HepG2 (cell line): ENCODE measurements at regions not wholly inside any gene's neighbourhood (a gene's known extent, or its start where the extent isn't known, plus 50 kb on each side); places are given as distances from the start of the nearest gene placed in this dataset.

Experiments
- ATAC-seq: fragments of 200-7000 bp; cut with Tn5 transposase; 3 replicates; pipeline ENCODE4 v1.9.1; 2020; ENCODE audit warnings: mild to moderate bottlenecking, moderate library complexity
- BruUV-seq: library from RNA; stranded (reverse); fragments of 400-500 nt; replicated peaks from 2 replicates; lab custom pipeline; 2021; lab: Mats Ljungman, UMichigan
- CTCF ChIA-PET: fragments of 300-600 bp; formaldehyde crosslinking; extraction: SDS; loops from one replicate; lab custom pipeline; 2021; ENCODE audit warnings: low total read pairs, inconsistent platforms, low intra/inter-chr PET ratio; lab: Yijun Ruan, JAX
- POLR2A ChIA-PET: fragments of 350-600 bp; sonication (Branson Sonifier 250); formaldehyde crosslinking; loops from one replicate; lab custom pipeline; 2020; ENCODE audit warnings: antibody characterized with exemption, inconsistent platforms; lab: Yijun Ruan, JAX
- DNase-seq: peaks from one replicate; pipeline ENCODE4 v3.0.0-alpha.2; 2015; ENCODE audit warnings: low spot score
- FAIRE-seq: peaks from 3 replicates; lab custom pipeline; 2011; peaks lifted over from hg19 to GRCh38; lab: Jason Lieb, UNC
- H2AFZ ChIP-seq: one replicate; pipeline ENCODE4 v1.6.1; 2011; ENCODE audit warnings: low read length, inconsistent platforms
- H3K27ac ChIP-seq: fragments of 300-600 bp; 3 replicates; pipeline ENCODE4 v1.8.0; 2011; ENCODE audit warnings: mixed run types, mild to moderate bottlenecking, mixed read lengths, low read length, inconsistent platforms; ENCODE audit not compliant: insufficient read depth; ENCODE audit errors: extremely low read length
- H3K27me3 ChIP-seq, 2 experiments: fragments of 200-600 bp in 1 of 2; 2 replicates in 1 of 2; 3 replicates in 1 of 2; pipeline versions ENCODE4 v1.6.0 to v1.8.0; 2011; ENCODE audit warnings: low read length in 2 of 2, mild to moderate bottlenecking in 2 of 2, moderate library complexity in 2 of 2, inconsistent platforms in 1 of 2; ENCODE audit not compliant: insufficient read depth in 2 of 2, control insufficient read depth in 1 of 2
- H3K36me3 ChIP-seq, 2 experiments: fragments of 200-600 bp in 1 of 2; replicated peaks in 1 of 2; 2 replicates in 1 of 2; 3 replicates in 1 of 2; pipeline versions ENCODE4 v1.5.1 to v1.8.0; 2011; ENCODE audit warnings: low read length in 2 of 2, inconsistent platforms in 1 of 2; ENCODE audit not compliant: insufficient read depth in 2 of 2, control insufficient read depth in 1 of 2
- H3K4me1 ChIP-seq: 2 replicates; pipeline ENCODE4 v1.5.1; 2012; ENCODE audit warnings: low read length, inconsistent platforms; ENCODE audit not compliant: insufficient read depth
- H3K4me2 ChIP-seq: 2 replicates; pipeline ENCODE4 v1.6.0; 2011; ENCODE audit warnings: low read depth, low read length, inconsistent platforms
- H3K4me3 ChIP-seq, 3 experiments: fragments of 200-600 bp in 1 of 3; sonication (generic), shearing (Covaris generic) in 1 of 3; replicated peaks in 1 of 3; 2 replicates each; pipeline ENCODE4 v1.5.1; 2011 to 2016; ENCODE audit warnings: low read length in 3 of 3, inconsistent platforms in 2 of 3, low read depth in 2 of 3, mild to moderate bottlenecking in 2 of 3, control low read depth in 1 of 3, mixed read lengths in 1 of 3; ENCODE audit not compliant: insufficient read depth in 1 of 3
- H3K79me2 ChIP-seq: one replicate; pipeline ENCODE4 v1.6.1; 2011; ENCODE audit warnings: low read length, inconsistent platforms; ENCODE audit not compliant: insufficient read depth
- H3K9ac ChIP-seq: 2 replicates; pipeline ENCODE4 v1.6.0; 2011; ENCODE audit warnings: mild to moderate bottlenecking, low read depth, low read length, inconsistent platforms; ENCODE audit not compliant: insufficient read depth
- H3K9me3 ChIP-seq: 2 replicates; pipeline ENCODE4 v1.5.1; 2012; ENCODE audit warnings: mild to moderate bottlenecking, low read length
- H4K20me1 ChIP-seq: 2 replicates; pipeline ENCODE4 v1.6.0; 2011; ENCODE audit warnings: inconsistent platforms, mild to moderate bottlenecking, low read length, moderate library complexity; ENCODE audit not compliant: insufficient read depth
- EED ChIP-seq: sonication (generic); formaldehyde crosslinking; IDR thresholded peaks from 2 replicates; pipeline ENCODE4 v1.5.0; 2020; ENCODE audit warnings: mild to moderate bottlenecking, missing genetic modification reagents
- JUND ChIP-seq: sonication (generic); formaldehyde crosslinking; IDR thresholded peaks from 2 replicates; pipeline ENCODE4 v1.8.0; 2022; ENCODE audit warnings: mild to moderate bottlenecking, missing genetic modification reagents
- KLF16 ChIP-seq, 2 experiments: sonication (generic) in 1 of 2; formaldehyde crosslinking in 1 of 2; IDR thresholded peaks; 2 replicates each; pipeline versions ENCODE4 v1.6.1 to v1.8.0; 2016 to 2023; ENCODE audit warnings: missing genetic modification reagents in 2 of 2, missing compliant biosample characterization in 1 of 2
- NFKB2 ChIP-seq: sonication (generic); formaldehyde crosslinking; IDR thresholded peaks from 2 replicates; pipeline ENCODE4 v1.4.0; 2020; ENCODE audit warnings: missing genetic modification reagents, borderline replicate concordance
- NPAS2 ChIP-seq: sonication (generic); formaldehyde crosslinking; IDR thresholded peaks from 2 replicates; pipeline ENCODE4 v1.8.0; 2022; ENCODE audit warnings: mild to moderate bottlenecking, missing genetic modification reagents, borderline replicate concordance
- PAWR ChIP-seq: sonication (generic); formaldehyde crosslinking; IDR thresholded peaks from 2 replicates; pipeline ENCODE4 v1.4.0; 2020; ENCODE audit warnings: missing genetic modification reagents, mild to moderate bottlenecking, borderline replicate concordance
- SALL1 ChIP-seq: sonication (generic); formaldehyde crosslinking; IDR thresholded peaks from 2 replicates; pipeline ENCODE4 v1.8.0; 2022; ENCODE audit warnings: mild to moderate bottlenecking, missing genetic modification reagents
- SP140L ChIP-seq: sonication (generic); formaldehyde crosslinking; IDR thresholded peaks from 2 replicates; pipeline ENCODE4 v1.4.0; 2020; ENCODE audit warnings: missing genetic modification reagents, borderline replicate concordance
- SYNCRIP ChIP-seq: fragments of 200-400 bp; formaldehyde crosslinking; IDR thresholded peaks from 2 replicates; pipeline ENCODE4 v1.6.1; 2018; ENCODE audit warnings: mild to moderate bottlenecking, low read depth, low read length; ENCODE audit not compliant: insufficient read depth
- ZIK1 ChIP-seq: sonication (generic); formaldehyde crosslinking; IDR thresholded peaks from 2 replicates; pipeline ENCODE4 v1.5.0; 2020; ENCODE audit warnings: mild to moderate bottlenecking, low read depth, missing genetic modification reagents, borderline replicate concordance
- ZNF337 ChIP-seq: sonication (generic); formaldehyde crosslinking; IDR thresholded peaks from 2 replicates; pipeline ENCODE4 v1.5.1; 2020; ENCODE audit warnings: missing genetic modification reagents, low read depth, mild to moderate bottlenecking, borderline replicate concordance
- ZNF674 ChIP-seq: sonication (generic); formaldehyde crosslinking; IDR thresholded peaks from 2 replicates; pipeline ENCODE4 v1.5.0; 2020; ENCODE audit warnings: low read depth, mild to moderate bottlenecking, missing genetic modification reagents
- ZNF792 ChIP-seq: IDR thresholded peaks from 2 replicates; pipeline ENCODE4 v1.6.1; 2016
- ZNF878 ChIP-seq: sonication (generic); formaldehyde crosslinking; IDR thresholded peaks from 2 replicates; pipeline ENCODE4 v1.8.1; 2023; ENCODE audit warnings: mild to moderate bottlenecking, missing genetic modification reagents, moderate library complexity
- ZNF883 ChIP-seq: sonication (generic); formaldehyde crosslinking; IDR thresholded peaks from 2 replicates; pipeline ENCODE4 v1.5.1; 2020; ENCODE audit warnings: mild to moderate bottlenecking, missing genetic modification reagents; ENCODE audit errors: not compliant biosample characterization
- ZNF891 ChIP-seq: sonication (generic); formaldehyde crosslinking; IDR thresholded peaks from 2 replicates; pipeline ENCODE4 v1.5.0; 2020; ENCODE audit warnings: mild to moderate bottlenecking, missing genetic modification reagents
- WGBS: methylation state at CpG from one replicate; pipeline ENCODE4 v1.1.6; 2017; ENCODE audit warnings: low lambda C conversion rate; 5-methylcytosine and 5-hydroxymethylcytosine counted together
- in situ Hi-C: cut with HindIII; loops from 2 replicates; pipeline ENCODE4 v1.10.0; 2017; ENCODE audit warnings: low pct_unique_long_range_greater_than_20kb; ENCODE audit not compliant: extremely low pct_ligation_motif_present
- intact Hi-C: fragments of 100-400 bp; cut with micrococcal nuclease; formaldehyde crosslinking; loops from one replicate; pipeline ENCODE4 v1.10.0; 2022; ENCODE audit not compliant: unreplicated experiment
- TF ChIP-seq, protein P1 (sequence below): sonication (generic); formaldehyde crosslinking; IDR thresholded peaks from 2 replicates; pipeline ENCODE4 v1.5.0; 2020; ENCODE audit warnings: missing genetic modification reagents
- TF ChIP-seq, protein P2 (sequence below): sonication (generic); formaldehyde crosslinking; IDR thresholded peaks from 2 replicates; pipeline ENCODE4 v1.4.0; 2020; ENCODE audit warnings: missing genetic modification reagents

DNA sequence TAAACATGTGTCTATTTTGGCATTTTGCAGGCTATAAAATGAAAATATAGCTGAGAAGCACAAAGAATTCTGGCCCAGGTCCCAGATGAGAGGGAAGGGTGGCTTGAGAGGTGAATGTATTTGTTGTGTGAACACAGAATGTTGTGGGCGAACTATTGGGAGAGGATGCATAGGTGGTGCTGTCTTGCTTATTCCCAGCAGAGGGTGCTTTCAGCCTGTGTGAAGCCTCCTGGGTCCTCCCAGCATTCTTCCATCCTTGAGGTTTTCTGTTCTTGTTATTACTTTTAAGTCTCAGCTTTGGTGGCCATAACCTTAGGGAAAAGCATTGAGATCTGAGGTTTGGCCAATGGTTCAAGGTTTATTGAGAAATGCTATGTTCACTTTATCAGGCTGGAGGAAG lies 108.7 kb upstream of the SNX19 start (continued):
- TF ChIP-seq ZNF337: no peak

GRCh38 chr11:131025421-131026125 lies 109.3 kb upstream of the SNX19 start:
- Histone ChIP-seq H3K27ac (no peak overlapping the region), H3K9me3 (no peaks in the 10 kb centered on the region)
- POLR2A ChIA-PET: no interaction called here
- FAIRE-seq: no peak
- no peak for TF ChIP-seq PAWR
- TF ChIP-seq ZIK1 (CRISPR knock-in tag): no peak
- TF ChIP-seq ZNF674 (CRISPR knock-in tag): no peak
- no peak for TF ChIP-seq EED (CRISPR knock-in tag)
- no peak for TF ChIP-seq ZNF878 (CRISPR knock-in tag)
- TF ChIP-seq ZNF891 (CRISPR knock-in tag): no peak
- TF ChIP-seq, protein P1, sequence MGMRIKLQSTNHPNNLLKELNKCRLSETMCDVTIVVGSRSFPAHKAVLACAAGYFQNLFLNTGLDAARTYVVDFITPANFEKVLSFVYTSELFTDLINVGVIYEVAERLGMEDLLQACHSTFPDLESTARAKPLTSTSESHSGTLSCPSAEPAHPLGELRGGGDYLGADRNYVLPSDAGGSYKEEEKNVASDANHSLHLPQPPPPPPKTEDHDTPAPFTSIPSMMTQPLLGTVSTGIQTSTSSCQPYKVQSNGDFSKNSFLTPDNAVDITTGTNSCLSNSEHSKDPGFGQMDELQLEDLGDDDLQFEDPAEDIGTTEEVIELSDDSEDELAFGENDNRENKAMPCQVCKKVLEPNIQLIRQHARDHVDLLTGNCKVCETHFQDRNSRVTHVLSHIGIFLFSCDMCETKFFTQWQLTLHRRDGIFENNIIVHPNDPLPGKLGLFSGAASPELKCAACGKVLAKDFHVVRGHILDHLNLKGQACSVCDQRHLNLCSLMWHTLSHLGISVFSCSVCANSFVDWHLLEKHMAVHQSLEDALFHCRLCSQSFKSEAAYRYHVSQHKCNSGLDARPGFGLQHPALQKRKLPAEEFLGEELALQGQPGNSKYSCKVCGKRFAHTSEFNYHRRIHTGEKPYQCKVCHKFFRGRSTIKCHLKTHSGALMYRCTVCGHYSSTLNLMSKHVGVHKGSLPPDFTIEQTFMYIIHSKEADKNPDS (CRISPR knock-in tag): no peak
- TF ChIP-seq KLF16 (CRISPR knock-in tag; IDR thresholded peaks at IDR 0.05): no peak
- no peak for TF ChIP-seq NPAS2
- no peak for TF ChIP-seq ZNF792 (CRISPR knock-in tag)
- TF ChIP-seq ZNF883 (CRISPR knock-in tag): no peak
- TF ChIP-seq JUND (CRISPR knock-in tag): no peak
- TF ChIP-seq SP140L (CRISPR knock-in tag): no peak
- TF ChIP-seq SYNCRIP: no peak
- TF ChIP-seq NFKB2: no peak
- TF ChIP-seq SALL1 (CRISPR knock-in tag): no peak
- TF ChIP-seq, protein P2, sequence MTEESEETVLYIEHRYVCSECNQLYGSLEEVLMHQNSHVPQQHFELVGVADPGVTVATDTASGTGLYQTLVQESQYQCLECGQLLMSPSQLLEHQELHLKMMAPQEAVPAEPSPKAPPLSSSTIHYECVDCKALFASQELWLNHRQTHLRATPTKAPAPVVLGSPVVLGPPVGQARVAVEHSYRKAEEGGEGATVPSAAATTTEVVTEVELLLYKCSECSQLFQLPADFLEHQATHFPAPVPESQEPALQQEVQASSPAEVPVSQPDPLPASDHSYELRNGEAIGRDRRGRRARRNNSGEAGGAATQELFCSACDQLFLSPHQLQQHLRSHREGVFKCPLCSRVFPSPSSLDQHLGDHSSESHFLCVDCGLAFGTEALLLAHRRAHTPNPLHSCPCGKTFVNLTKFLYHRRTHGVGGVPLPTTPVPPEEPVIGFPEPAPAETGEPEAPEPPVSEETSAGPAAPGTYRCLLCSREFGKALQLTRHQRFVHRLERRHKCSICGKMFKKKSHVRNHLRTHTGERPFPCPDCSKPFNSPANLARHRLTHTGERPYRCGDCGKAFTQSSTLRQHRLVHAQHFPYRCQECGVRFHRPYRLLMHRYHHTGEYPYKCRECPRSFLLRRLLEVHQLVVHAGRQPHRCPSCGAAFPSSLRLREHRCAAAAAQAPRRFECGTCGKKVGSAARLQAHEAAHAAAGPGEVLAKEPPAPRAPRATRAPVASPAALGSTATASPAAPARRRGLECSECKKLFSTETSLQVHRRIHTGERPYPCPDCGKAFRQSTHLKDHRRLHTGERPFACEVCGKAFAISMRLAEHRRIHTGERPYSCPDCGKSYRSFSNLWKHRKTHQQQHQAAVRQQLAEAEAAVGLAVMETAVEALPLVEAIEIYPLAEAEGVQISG (CRISPR knock-in tag): no peak
- TF ChIP-seq, all 625 proteins: peak for 0
- Histone ChIP-seq H3K36me3 (no peaks in the 10 kb centered on the region), H3K4me2 (no peak overlapping the region), H4K20me1 (no peaks in the 10 kb centered on the region), H2AFZ (no peak overlapping the region), H3K4me3 (no peak overlapping the region), H3K9ac (no peak overlapping the region), H3K27me3 (no peaks in the 10 kb centered on the region), H3K79me2 (no peaks in the 10 kb centered on the region), H3K4me1 (no peaks in the 10 kb centered on the region)
- in situ Hi-C loops (no loop called here), intact Hi-C loops (no loop called here)
- WGBS: 3% methylated on average over 7 of the region's 7 CpGs
- no TSS peak for BruUV-seq
- CTCF ChIA-PET: no interaction called here
- ATAC-seq (no peak), DNase-seq (no peak)
